ENCODE measurements at regions not wholly inside any gene's neighbourhood (a gene's known extent, or its start where the extent isn't known, plus 50 kb on each side); places are given as distances from the start of the nearest gene placed in this dataset.

DNA sequence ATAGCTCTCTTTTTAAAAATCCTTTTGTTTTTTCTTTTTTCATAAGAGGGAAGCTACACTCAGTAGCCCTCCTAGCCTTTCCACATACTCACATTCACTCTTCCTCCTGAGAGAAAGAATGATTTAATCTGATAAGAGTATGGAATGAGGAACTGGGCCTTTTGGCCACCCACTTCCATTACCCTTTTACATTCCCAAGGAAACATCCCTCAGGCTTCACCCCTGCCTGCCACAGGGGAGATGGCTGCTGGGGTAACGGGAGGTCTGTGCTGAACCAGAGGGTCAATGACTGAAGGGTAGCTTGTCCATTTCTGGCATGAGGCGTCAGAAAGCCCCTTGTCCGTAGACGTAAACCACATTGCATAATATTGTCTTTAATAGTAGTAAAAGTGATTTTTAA, 67.2 kb upstream of the CCSER1 start:
- ATAC-seq, result no peak
- TF ChIP-seq ZC3H10 (CRISPR knock-in tag; IDR thresholded peaks at IDR 0.05) (no peak), TCF4 (CRISPR knock-in tag; IDR thresholded peaks at IDR 0.05; ENCODE audit: borderline replicate concordance) (no peak), SNAI2 (CRISPR knock-in tag; IDR thresholded peaks at IDR 0.05) (no peak), BACH2 (CRISPR knock-in tag; IDR thresholded peaks at IDR 0.05; ENCODE audit: borderline replicate concordance) (no peak), ISL1 (CRISPR knock-in tag; IDR thresholded peaks at IDR 0.05) (no peak), RARB (CRISPR knock-in tag; IDR thresholded peaks at IDR 0.05) (no peak), ZNF8 (CRISPR knock-in tag; IDR thresholded peaks at IDR 0.05) (no peak), ZFP3 (CRISPR knock-in tag; IDR thresholded peaks at IDR 0.05) (no peak), ZFP30 (CRISPR knock-in tag; IDR thresholded peaks at IDR 0.05) (no peak), CSRNP3 (CRISPR knock-in tag; IDR thresholded peaks at IDR 0.05) (no peak), OSR1 (CRISPR knock-in tag; IDR thresholded peaks at IDR 0.05) (no peak)
- TF ChIP-seq, protein P1, sequence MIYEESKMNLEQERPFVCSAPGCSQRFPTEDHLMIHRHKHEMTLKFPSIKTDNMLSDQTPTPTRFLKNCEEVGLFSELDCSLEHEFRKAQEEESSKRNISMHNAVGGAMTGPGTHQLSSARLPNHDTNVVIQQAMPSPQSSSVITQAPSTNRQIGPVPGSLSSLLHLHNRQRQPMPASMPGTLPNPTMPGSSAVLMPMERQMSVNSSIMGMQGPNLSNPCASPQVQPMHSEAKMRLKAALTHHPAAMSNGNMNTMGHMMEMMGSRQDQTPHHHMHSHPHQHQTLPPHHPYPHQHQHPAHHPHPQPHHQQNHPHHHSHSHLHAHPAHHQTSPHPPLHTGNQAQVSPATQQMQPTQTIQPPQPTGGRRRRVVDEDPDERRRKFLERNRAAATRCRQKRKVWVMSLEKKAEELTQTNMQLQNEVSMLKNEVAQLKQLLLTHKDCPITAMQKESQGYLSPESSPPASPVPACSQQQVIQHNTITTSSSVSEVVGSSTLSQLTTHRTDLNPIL (CRISPR knock-in tag; IDR thresholded peaks at IDR 0.05; ENCODE audit: low read depth), result no peak
- TF ChIP-seq, protein P2, sequence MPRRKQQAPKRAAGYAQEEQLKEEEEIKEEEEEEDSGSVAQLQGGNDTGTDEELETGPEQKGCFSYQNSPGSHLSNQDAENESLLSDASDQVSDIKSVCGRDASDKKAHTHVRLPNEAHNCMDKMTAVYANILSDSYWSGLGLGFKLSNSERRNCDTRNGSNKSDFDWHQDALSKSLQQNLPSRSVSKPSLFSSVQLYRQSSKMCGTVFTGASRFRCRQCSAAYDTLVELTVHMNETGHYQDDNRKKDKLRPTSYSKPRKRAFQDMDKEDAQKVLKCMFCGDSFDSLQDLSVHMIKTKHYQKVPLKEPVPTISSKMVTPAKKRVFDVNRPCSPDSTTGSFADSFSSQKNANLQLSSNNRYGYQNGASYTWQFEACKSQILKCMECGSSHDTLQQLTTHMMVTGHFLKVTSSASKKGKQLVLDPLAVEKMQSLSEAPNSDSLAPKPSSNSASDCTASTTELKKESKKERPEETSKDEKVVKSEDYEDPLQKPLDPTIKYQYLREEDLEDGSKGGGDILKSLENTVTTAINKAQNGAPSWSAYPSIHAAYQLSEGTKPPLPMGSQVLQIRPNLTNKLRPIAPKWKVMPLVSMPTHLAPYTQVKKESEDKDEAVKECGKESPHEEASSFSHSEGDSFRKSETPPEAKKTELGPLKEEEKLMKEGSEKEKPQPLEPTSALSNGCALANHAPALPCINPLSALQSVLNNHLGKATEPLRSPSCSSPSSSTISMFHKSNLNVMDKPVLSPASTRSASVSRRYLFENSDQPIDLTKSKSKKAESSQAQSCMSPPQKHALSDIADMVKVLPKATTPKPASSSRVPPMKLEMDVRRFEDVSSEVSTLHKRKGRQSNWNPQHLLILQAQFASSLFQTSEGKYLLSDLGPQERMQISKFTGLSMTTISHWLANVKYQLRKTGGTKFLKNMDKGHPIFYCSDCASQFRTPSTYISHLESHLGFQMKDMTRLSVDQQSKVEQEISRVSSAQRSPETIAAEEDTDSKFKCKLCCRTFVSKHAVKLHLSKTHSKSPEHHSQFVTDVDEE (CRISPR knock-in tag; IDR thresholded peaks at IDR 0.05), result no peak
- TF ChIP-seq, protein P3, sequence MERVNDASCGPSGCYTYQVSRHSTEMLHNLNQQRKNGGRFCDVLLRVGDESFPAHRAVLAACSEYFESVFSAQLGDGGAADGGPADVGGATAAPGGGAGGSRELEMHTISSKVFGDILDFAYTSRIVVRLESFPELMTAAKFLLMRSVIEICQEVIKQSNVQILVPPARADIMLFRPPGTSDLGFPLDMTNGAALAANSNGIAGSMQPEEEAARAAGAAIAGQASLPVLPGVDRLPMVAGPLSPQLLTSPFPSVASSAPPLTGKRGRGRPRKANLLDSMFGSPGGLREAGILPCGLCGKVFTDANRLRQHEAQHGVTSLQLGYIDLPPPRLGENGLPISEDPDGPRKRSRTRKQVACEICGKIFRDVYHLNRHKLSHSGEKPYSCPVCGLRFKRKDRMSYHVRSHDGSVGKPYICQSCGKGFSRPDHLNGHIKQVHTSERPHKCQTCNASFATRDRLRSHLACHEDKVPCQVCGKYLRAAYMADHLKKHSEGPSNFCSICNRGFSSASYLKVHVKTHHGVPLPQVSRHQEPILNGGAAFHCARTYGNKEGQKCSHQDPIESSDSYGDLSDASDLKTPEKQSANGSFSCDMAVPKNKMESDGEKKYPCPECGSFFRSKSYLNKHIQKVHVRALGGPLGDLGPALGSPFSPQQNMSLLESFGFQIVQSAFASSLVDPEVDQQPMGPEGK (CRISPR knock-in tag; IDR thresholded peaks at IDR 0.05; ENCODE audit: borderline replicate concordance), result no peak
- TF ChIP-seq, protein P4, sequence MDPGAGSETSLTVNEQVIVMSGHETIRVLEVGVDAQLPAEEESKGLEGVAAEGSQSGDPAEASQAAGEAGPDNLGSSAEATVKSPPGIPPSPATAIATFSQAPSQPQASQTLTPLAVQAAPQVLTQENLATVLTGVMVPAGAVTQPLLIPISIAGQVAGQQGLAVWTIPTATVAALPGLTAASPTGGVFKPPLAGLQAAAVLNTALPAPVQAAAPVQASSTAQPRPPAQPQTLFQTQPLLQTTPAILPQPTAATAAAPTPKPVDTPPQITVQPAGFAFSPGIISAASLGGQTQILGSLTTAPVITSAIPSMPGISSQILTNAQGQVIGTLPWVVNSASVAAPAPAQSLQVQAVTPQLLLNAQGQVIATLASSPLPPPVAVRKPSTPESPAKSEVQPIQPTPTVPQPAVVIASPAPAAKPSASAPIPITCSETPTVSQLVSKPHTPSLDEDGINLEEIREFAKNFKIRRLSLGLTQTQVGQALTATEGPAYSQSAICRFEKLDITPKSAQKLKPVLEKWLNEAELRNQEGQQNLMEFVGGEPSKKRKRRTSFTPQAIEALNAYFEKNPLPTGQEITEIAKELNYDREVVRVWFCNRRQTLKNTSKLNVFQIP (CRISPR knock-in tag; IDR thresholded peaks at IDR 0.05; ENCODE audit: borderline replicate concordance, low read depth), result no peak

DNA sequence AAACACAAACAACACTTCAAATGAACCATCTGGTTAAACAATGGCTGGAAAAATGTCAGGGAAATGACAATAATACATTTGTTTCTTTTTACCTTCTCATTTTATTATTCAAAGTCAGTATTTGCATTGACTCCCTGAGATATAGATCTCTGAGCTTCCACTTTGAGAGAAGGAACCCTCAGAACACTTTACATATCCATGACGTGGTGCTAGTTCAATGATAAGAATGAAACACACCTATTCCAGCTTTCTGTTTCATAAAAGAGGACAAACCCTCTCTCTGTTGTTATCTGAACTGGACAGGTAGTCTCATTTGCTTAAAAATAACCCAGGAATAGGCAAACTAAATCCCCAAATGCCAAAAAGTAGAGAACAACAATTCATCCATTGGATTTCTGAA, 65.3 kb upstream of the CCSER1 start:
- no peak for ATAC-seq
- TF ChIP-seq OSR1 (CRISPR knock-in tag; IDR thresholded peaks at IDR 0.05), result no peak
- TF ChIP-seq, protein P3 (CRISPR knock-in tag; IDR thresholded peaks at IDR 0.05; ENCODE audit: borderline replicate concordance), result no peak
- TF ChIP-seq CSDC2 (CRISPR knock-in tag; IDR thresholded peaks at IDR 0.05), result no peak
- no peak for TF ChIP-seq PPARA (CRISPR knock-in tag; IDR thresholded peaks at IDR 0.05; ENCODE audit: borderline replicate concordance)
- TF ChIP-seq ESRRG (CRISPR knock-in tag; IDR thresholded peaks at IDR 0.05), result no peak
- no peak for TF ChIP-seq TOX (CRISPR knock-in tag; IDR thresholded peaks at IDR 0.05; ENCODE audit: borderline replicate concordance)
- no peak for TF ChIP-seq ZNF8 (CRISPR knock-in tag; IDR thresholded peaks at IDR 0.05)
- no peak for TF ChIP-seq BACH2 (CRISPR knock-in tag; IDR thresholded peaks at IDR 0.05; ENCODE audit: borderline replicate concordance)
- no peak for TF ChIP-seq ZFP3 (CRISPR knock-in tag; IDR thresholded peaks at IDR 0.05)
- TF ChIP-seq SNAI2 (CRISPR knock-in tag; IDR thresholded peaks at IDR 0.05), result no peak
- no peak for TF ChIP-seq TCF4 (CRISPR knock-in tag; IDR thresholded peaks at IDR 0.05; ENCODE audit: borderline replicate concordance)
